Neural progenitor cell (in vitro differentiated cells): ENCODE measurements at regions not wholly inside any gene's neighbourhood (a gene's known extent, or its start where the extent isn't known, plus 50 kb on each side); places are given as distances from the start of the nearest gene placed in this dataset.

Experiments
- CTCF ChIP-seq: fragments of 200-600 bp; sonication (generic); IDR thresholded peaks from 2 replicates; pipeline ENCODE4 v1.5.1; 2017; ENCODE audit warnings: antibody characterized with exemption, mild to moderate bottlenecking
- EZH2 ChIP-seq: fragments of 200-600 bp; sonication (generic); IDR thresholded peaks from 2 replicates; pipeline ENCODE4 v1.6.1; 2017; ENCODE audit warnings: antibody characterized with exemption, mild to moderate bottlenecking, moderate library complexity

GRCh38 chr1:73781251-73781650 is 416.7 kb downstream of the LRRIQ3 start:
- TF ChIP-seq CTCF: no peak
- no peak for TF ChIP-seq EZH2
